ENCODE measurements at regions not wholly inside any gene's neighbourhood (a gene's known extent, or its start where the extent isn't known, plus 50 kb on each side); places are given as distances from the start of the nearest gene placed in this dataset.
"Not testable (repeated sequence)": the region's sequence is repeated elsewhere in the genome, so short reads cannot be mapped to it uniquely, and the experiment has no call there.

- Histone ChIP-seq H3K4me1 (no peaks in the 10 kb centered on the region), H3K27me3 (ENCODE audit: low read depth) (no peaks in the 10 kb centered on the region), H3K4me3 (no peak overlapping the region), H3K9me3 (no peaks in the 10 kb centered on the region), H3K27ac (no peak overlapping the region), H3K36me3 (no peaks in the 10 kb centered on the region)
- DNase-seq (no peak), ATAC-seq (no peak)
- TF ChIP-seq, protein P1, sequence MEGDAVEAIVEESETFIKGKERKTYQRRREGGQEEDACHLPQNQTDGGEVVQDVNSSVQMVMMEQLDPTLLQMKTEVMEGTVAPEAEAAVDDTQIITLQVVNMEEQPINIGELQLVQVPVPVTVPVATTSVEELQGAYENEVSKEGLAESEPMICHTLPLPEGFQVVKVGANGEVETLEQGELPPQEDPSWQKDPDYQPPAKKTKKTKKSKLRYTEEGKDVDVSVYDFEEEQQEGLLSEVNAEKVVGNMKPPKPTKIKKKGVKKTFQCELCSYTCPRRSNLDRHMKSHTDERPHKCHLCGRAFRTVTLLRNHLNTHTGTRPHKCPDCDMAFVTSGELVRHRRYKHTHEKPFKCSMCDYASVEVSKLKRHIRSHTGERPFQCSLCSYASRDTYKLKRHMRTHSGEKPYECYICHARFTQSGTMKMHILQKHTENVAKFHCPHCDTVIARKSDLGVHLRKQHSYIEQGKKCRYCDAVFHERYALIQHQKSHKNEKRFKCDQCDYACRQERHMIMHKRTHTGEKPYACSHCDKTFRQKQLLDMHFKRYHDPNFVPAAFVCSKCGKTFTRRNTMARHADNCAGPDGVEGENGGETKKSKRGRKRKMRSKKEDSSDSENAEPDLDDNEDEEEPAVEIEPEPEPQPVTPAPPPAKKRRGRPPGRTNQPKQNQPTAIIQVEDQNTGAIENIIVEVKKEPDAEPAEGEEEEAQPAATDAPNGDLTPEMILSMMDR (IDR thresholded peaks at IDR 0.05) = no peak
- intact Hi-C loops (cut with DNase I) = no loop called here
Measured at GRCh38 chr13:37289212-37289935, 183.9 kb upstream of the CSNK1A1L start.

GRCh38 chr13:37288057-37288720, 182.7 kb upstream of the CSNK1A1L start:
- Histone ChIP-seq H3K27ac (no peak overlapping the region), H3K9me3 (no peaks in the 10 kb centered on the region), H3K4me1 (no peaks in the 10 kb centered on the region), H3K36me3 (no peaks in the 10 kb centered on the region), H3K4me3 (no peak overlapping the region), H3K27me3 (ENCODE audit: low read depth) (no peaks in the 10 kb centered on the region)
- intact Hi-C loops (cut with DNase I) = no loop called here
- DNase-seq (no peak), ATAC-seq (peak in 1 of 2 donors; percentile 36)
- TF ChIP-seq, protein P1 (IDR thresholded peaks at IDR 0.05) = no peak

DNA sequence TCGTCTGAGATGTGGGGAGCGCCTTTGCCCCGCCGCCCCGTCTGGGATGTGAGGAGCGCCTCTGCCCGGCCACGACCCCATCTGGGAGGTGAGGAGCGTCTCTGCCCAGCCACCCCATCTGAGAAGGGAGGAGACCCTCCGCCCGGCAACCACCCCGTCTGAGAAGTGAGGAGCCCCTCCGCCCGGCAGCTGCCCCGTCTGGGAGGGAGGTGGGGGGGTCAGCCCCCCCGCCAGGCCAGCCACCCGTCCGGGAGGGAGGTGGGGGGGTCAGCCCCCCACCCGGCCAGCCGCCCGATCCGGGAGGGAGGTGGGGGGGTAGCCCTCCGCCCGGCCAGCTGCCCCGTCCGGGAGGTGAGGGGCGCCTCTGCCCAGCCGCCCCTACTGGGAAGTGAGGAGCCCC, 174.8 kb upstream of the CSNK1A1L start:
- H3K27me3 ChIP-seq (ENCODE audit: low read depth); H3K36me3 ChIP-seq; H3K4me3 ChIP-seq; H3K27ac ChIP-seq; intact Hi-C loops (cut with DNase I); H3K4me1 ChIP-seq; H3K9me3 ChIP-seq; DNase-seq; ATAC-seq: not testable (repeated sequence)

DNA sequence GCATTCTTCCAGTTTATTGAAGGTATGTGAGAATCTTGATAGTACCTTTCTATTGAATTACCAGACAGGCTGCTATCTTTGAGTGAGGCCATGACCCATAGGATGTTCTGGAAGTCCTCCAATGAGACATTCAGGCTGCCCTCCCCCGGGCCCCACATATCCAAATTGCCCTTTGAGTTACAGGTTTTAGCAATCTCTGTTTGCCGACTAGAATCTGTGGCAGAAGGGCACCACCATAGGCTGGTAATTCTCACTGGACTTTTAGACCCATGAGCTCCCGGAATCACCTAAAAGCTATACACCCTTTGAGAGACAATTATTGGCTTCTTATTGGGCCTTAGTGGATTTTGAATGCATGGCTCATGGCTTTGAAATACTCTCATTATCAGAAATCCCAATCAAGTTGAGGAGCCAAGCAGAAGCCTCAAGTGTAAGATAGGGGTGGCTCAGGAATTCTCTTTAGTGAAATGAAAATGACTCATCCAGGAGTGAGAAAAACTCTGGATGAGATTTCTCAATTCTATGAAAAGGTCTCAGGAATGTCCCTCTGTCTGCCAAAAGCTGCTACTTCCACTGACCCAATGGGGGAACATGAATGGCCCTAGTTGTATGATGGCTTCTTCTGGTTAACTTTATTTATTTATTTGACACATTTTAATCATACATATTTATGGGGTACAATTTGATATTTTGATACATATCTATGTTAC, 172.1 kb upstream of the CSNK1A1L start:
- no peak overlapping the region for H3K4me3 ChIP-seq
- intact Hi-C loops (cut with DNase I) = no loop called here
- H3K36me3 ChIP-seq = no peaks in the 10 kb centered on the region
- DNase-seq (no peak), ATAC-seq (no peak)
- H3K4me1 ChIP-seq = no peaks in the 10 kb centered on the region
- no peak overlapping the region for H3K27ac ChIP-seq
- TF ChIP-seq, protein P1 (IDR thresholded peaks at IDR 0.05) = no peak
- H3K9me3 ChIP-seq = no peaks in the 10 kb centered on the region
- H3K27me3 ChIP-seq (ENCODE audit: low read depth) = no peaks in the 10 kb centered on the region

GRCh38 chr13:37277007-37277406, 171.5 kb upstream of the CSNK1A1L start:
- H3K4me3 ChIP-seq = no peak overlapping the region
- intact Hi-C loops (cut with DNase I) = no loop called here
- no peak overlapping the region for H3K27ac ChIP-seq
- no peaks in the 10 kb centered on the region for H3K36me3 ChIP-seq
- no peaks in the 10 kb centered on the region for H3K4me1 ChIP-seq
- no peaks in the 10 kb centered on the region for H3K9me3 ChIP-seq
- TF ChIP-seq, protein P1 (IDR thresholded peaks at IDR 0.05) = no peak
- no peak for ATAC-seq
- DNase-seq = no peak
- no peaks in the 10 kb centered on the region for H3K27me3 ChIP-seq (ENCODE audit: low read depth)
